KMS-11 (cell line): ENCODE measurements at regions not wholly inside any gene's neighbourhood (a gene's known extent, or its start where the extent isn't known, plus 50 kb on each side); places are given as distances from the start of the nearest gene placed in this dataset.

ENCODE experiments used
- H2AFZ ChIP-seq: fragments of 200-600 bp; sonication (generic); 2 replicates; pipeline ENCODE4 v1.6.1; 2016; ENCODE audit warnings: antibody characterized with exemption, mixed run types, low read depth
- H3K27ac ChIP-seq: fragments of 200-600 bp; sonication (generic); 2 replicates; pipeline ENCODE4 v1.6.1; 2016; ENCODE audit warnings: mild to moderate bottlenecking, mixed run types
- H3K27me3 ChIP-seq: fragments of 200-600 bp; sonication (generic); 2 replicates; pipeline ENCODE4 v1.6.1; 2017; ENCODE audit warnings: mild to moderate bottlenecking, low read depth, mixed run types, moderate library complexity; ENCODE audit not compliant: insufficient read depth
- H3K36me3 ChIP-seq: fragments of 200-600 bp; sonication (generic); 2 replicates; pipeline ENCODE4 v1.6.1; 2017; ENCODE audit warnings: mild to moderate bottlenecking, mixed run types; ENCODE audit not compliant: insufficient read depth
- H3K4me1 ChIP-seq: fragments of 200-600 bp; sonication (generic); 2 replicates; pipeline ENCODE4 v1.6.1; 2016; ENCODE audit warnings: mild to moderate bottlenecking, low read depth, mixed run types; ENCODE audit not compliant: poor library complexity, severe bottlenecking
- H3K4me2 ChIP-seq: fragments of 200-600 bp; sonication (generic); 2 replicates; pipeline ENCODE4 v1.7.0; 2016; ENCODE audit warnings: mild to moderate bottlenecking, mixed run types
- H3K4me3 ChIP-seq: fragments of 200-600 bp; sonication (generic); IDR thresholded peaks from 2 replicates; pipeline ENCODE4 v1.6.1; 2017; ENCODE audit warnings: low read depth, low read length, mixed read lengths; ENCODE audit not compliant: insufficient read depth
- H3K79me2 ChIP-seq: fragments of 200-600 bp; sonication (generic); 2 replicates; pipeline ENCODE4 v1.6.1; 2016; ENCODE audit warnings: low read depth, mixed run types; ENCODE audit not compliant: insufficient read depth
- H3K9ac ChIP-seq: fragments of 200-600 bp; sonication (generic); 2 replicates; pipeline ENCODE4 v1.6.1; 2016; ENCODE audit warnings: mild to moderate bottlenecking, mixed run types
- H4K20me1 ChIP-seq: fragments of 200-600 bp; sonication (generic); 2 replicates; pipeline ENCODE4 v1.6.1; 2016; ENCODE audit warnings: mild to moderate bottlenecking, mixed run types; ENCODE audit not compliant: insufficient read depth
- CTCF ChIP-seq: fragments of 200-600 bp; sonication (generic); conservative IDR thresholded peaks from 2 replicates; pipeline ENCODE4 v1.6.1; 2017; ENCODE audit warnings: low read depth, mild to moderate bottlenecking, antibody characterized with exemption, low read length, moderate library complexity, mixed read lengths

GRCh38 chr7:120221666-120222065, 51.3 kb upstream of the KCND2 start:
- H3K79me2 ChIP-seq: no peaks in the 10 kb centered on the region
- H3K4me2 ChIP-seq: no peak overlapping the region
- no peaks in the 10 kb centered on the region for H4K20me1 ChIP-seq
- H3K27ac ChIP-seq: no peak overlapping the region
- H3K36me3 ChIP-seq: no peaks in the 10 kb centered on the region
- no peaks in the 10 kb centered on the region for H3K4me1 ChIP-seq
- no peak overlapping the region for H2AFZ ChIP-seq
- no peaks in the 10 kb centered on the region for H3K27me3 ChIP-seq
- no peak for TF ChIP-seq CTCF
- H3K4me3 ChIP-seq: no peak overlapping the region
- H3K9ac ChIP-seq: no peak overlapping the region
